Tibial nerve (tissue), 4 donors: ENCODE measurements at regions not wholly inside any gene's neighbourhood (a gene's known extent, or its start where the extent isn't known, plus 50 kb on each side); places are given as distances from the start of the nearest gene placed in this dataset.

Experiments used
- DNase-seq, 2 donors: peaks; one replicate each; pipeline ENCODE4 v3.0.0-alpha.2; 2019; ENCODE audit warnings: low spot score in 2 of 2
- H3K27ac ChIP-seq, 4 donors: fragments of 200-600 bp; sonication (generic) in 3 of 4; one replicate each; pipeline ENCODE4 v1.5.1; 2017 to 2019; ENCODE audit warnings: mild to moderate bottlenecking in 1 of 4
- H3K27me3 ChIP-seq, 2 donors: fragments of 200-600 bp; sonication (generic) in 1 of 2; one replicate each; pipeline versions ENCODE4 v1.5.1 to v1.6.0; 2017 to 2019
- H3K36me3 ChIP-seq, 3 donors: fragments of 200-600 bp; sonication (generic); one replicate each; pipeline ENCODE4 v1.5.1; 2018 to 2019
- H3K4me1 ChIP-seq, 4 donors: fragments of 200-600 bp; sonication (generic) in 3 of 4; one replicate each; pipeline ENCODE4 v1.5.1; 2017 to 2019
- H3K4me3 ChIP-seq, 4 donors: fragments of 200-600 bp; sonication (generic) in 3 of 4; one replicate each; pipeline ENCODE4 v1.5.1; 2017 to 2019; ENCODE audit warnings: mild to moderate bottlenecking in 1 of 4, moderate library complexity in 1 of 4
- H3K9me3 ChIP-seq, 4 donors: fragments of 200-600 bp; sonication (generic) in 3 of 4; one replicate each; pipeline ENCODE4 v1.5.1; 2017 to 2019
- EP300 ChIP-seq, 2 donors: sonication (generic); formaldehyde crosslinking; IDR thresholded peaks; one replicate each; pipeline ENCODE4 v1.6.1; 2017; ENCODE audit warnings: antibody characterized with exemption in 2 of 2, mild to moderate bottlenecking in 1 of 2
- POLR2A ChIP-seq, 2 donors: fragments of 450-650 bp; IDR thresholded peaks; one replicate each; pipeline ENCODE4 v1.6.1; 2017; ENCODE audit warnings: antibody characterized with exemption in 2 of 2, mild to moderate bottlenecking in 2 of 2, moderate library complexity in 2 of 2
- WGBS, 2 donors: methylation state at CpG; one replicate each; pipeline ENCODE4 v1.1.5; 2018; 5-methylcytosine and 5-hydroxymethylcytosine counted together
- TF ChIP-seq, protein P1 (sequence below), 5 experiments: fragments of 200-600 bp in 3 of 5; fragments of 450-650 bp in 2 of 5; sonication (generic) in 3 of 5; IDR thresholded peaks; one replicate each; pipeline ENCODE4 v1.5.1; 2016 to 2019; ENCODE audit warnings: antibody characterized with exemption in 5 of 5, mild to moderate bottlenecking in 3 of 5, moderate library complexity in 2 of 5

DNA sequence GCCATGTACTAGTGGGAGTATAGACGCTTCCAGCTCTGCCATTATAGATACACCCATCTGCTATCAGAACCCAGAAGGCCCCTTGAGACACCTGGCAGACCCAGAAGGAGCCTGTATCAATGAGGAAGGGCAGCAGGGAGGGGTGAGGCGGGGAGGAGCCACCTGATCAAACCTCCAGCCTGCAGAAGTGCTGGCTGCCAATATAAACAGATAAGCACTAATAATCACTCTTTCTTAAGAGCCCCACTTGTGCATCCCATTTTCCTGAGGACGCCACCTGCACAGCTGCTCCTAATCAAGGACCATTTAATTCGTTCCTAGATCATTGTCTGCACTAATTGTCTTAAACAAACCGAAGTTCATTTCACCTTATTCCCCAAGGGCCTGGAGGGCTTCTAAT is 75.0 kb upstream of the NEK6 start:
- 65 to 70% methylated on average over 5 of the region's 5 CpGs for WGBS, 2 donors
- peaks cover 0 to 6% of the 10 kb centered on the region in 2 donors for H3K27me3 ChIP-seq
- TF ChIP-seq, protein P1, sequence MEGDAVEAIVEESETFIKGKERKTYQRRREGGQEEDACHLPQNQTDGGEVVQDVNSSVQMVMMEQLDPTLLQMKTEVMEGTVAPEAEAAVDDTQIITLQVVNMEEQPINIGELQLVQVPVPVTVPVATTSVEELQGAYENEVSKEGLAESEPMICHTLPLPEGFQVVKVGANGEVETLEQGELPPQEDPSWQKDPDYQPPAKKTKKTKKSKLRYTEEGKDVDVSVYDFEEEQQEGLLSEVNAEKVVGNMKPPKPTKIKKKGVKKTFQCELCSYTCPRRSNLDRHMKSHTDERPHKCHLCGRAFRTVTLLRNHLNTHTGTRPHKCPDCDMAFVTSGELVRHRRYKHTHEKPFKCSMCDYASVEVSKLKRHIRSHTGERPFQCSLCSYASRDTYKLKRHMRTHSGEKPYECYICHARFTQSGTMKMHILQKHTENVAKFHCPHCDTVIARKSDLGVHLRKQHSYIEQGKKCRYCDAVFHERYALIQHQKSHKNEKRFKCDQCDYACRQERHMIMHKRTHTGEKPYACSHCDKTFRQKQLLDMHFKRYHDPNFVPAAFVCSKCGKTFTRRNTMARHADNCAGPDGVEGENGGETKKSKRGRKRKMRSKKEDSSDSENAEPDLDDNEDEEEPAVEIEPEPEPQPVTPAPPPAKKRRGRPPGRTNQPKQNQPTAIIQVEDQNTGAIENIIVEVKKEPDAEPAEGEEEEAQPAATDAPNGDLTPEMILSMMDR (IDR thresholded peaks at IDR 0.05), result no peak
- TF ChIP-seq EP300 (IDR thresholded peaks at IDR 0.05) (no peak), POLR2A (IDR thresholded peaks at IDR 0.05) (no peak)
- H3K4me1 ChIP-seq, result peaks cover 0 to 9% (median 0%) of the 10 kb centered on the region in 4 donors
- no peak for DNase-seq
- no peaks in the 10 kb centered on the region for H3K9me3 ChIP-seq
- no peak overlapping the region for H3K4me3 ChIP-seq
- H3K27ac ChIP-seq, result no peak overlapping the region
- no peaks in the 10 kb centered on the region for H3K36me3 ChIP-seq

DNA sequence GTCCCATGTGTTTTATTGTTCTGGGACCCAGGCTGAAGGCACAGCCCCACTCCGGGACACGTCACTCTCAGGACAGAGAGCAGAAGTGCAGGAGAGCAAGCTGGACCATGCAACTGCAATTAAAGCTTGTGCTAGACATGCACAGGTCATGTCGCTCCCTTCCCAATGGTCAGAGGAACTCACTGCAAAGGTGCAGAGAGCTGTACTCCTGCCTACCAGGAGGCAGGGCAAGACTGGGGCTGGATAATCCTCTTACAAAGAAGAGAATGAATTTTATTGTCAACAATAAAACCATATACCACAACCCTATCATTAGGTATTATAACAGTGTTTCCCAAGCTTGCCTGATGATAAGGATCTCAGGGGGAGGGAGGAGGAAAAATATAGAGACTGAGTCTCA is 74.0 kb upstream of the NEK6 start:
- WGBS, 2 donors, result 88 to 97% methylated on average over 3 of the region's 3 CpGs
- H3K4me3 ChIP-seq, result no peak overlapping the region
- peaks cover 0 to 6% of the 10 kb centered on the region in 2 donors for H3K27me3 ChIP-seq
- TF ChIP-seq, protein P1 (IDR thresholded peaks at IDR 0.05), result no peak
- TF ChIP-seq EP300 (IDR thresholded peaks at IDR 0.05), result no peak
- TF ChIP-seq POLR2A (IDR thresholded peaks at IDR 0.05), result no peak
- DNase-seq, result no peak
- no peaks in the 10 kb centered on the region for H3K9me3 ChIP-seq
- H3K27ac ChIP-seq, result no peak overlapping the region
- peaks cover 0 to 9% (median 0%) of the 10 kb centered on the region in 4 donors for H3K4me1 ChIP-seq
- H3K36me3 ChIP-seq, result no peaks in the 10 kb centered on the region

DNA sequence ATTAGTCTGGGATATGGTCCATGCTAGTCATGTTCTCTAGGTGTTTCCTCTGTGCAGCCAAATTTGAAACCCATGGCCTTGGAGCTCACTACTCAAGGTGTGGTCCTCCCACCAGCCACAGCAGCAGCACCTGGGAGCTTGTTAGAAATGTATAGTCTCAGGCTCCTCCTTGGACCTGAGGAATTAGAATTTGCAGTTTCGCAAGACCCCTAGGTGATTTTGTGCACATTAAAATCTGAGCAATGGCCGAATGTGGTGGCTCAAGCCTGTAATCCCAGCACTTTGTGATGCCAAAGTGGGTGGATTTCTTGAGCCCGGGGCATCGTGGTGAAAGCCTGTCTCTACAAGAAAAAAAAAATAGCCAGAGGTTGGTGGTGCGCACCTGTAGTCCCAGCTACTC is 72.3 kb upstream of the NEK6 start:
- no peaks in the 10 kb centered on the region for H3K9me3 ChIP-seq
- H3K4me3 ChIP-seq, result no peak overlapping the region
- WGBS, 2 donors, result 93 to 97% methylated on average over 5 of the region's 5 CpGs
- no peaks in the 10 kb centered on the region for H3K36me3 ChIP-seq
- H3K27ac ChIP-seq, result no peak overlapping the region
- TF ChIP-seq POLR2A (IDR thresholded peaks at IDR 0.05), result no peak
- no peak for TF ChIP-seq EP300 (IDR thresholded peaks at IDR 0.05)
- TF ChIP-seq, protein P1 (IDR thresholded peaks at IDR 0.05), result no peak
- peaks cover 0 to 8% (median 0%) of the 10 kb centered on the region in 4 donors for H3K4me1 ChIP-seq
- no peak for DNase-seq
- H3K27me3 ChIP-seq, result peaks cover 0 to 6% of the 10 kb centered on the region in 2 donors

DNA sequence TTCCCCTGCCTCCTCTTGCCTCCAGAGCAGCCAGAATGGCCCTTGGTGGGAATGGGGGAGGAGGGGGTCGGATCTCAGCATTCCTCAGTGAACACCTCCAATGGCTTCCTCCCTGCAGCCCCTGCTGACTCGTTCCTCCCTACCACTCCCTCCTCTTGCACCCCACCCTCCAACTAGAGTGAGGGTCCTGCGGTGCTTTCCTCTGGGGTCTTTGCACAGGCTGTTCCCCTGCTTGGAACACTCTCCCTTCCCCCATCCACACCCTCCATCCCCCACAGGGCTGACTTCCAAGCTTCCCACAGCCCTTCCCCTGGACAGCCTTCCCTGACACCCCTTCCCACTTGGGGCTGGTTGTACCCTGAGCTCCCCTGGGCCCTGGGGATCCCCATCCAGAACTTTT is 70.4 kb upstream of the NEK6 start:
- Histone ChIP-seq H3K36me3 (no peaks in the 10 kb centered on the region), H3K9me3 (no peaks in the 10 kb centered on the region), H3K4me1 (peaks cover 0 to 15% (median 5%) of the 10 kb centered on the region in 4 donors), H3K27me3 (peaks cover 0 to 1% of the 10 kb centered on the region in 2 donors), H3K27ac (no peak overlapping the region), H3K4me3 (no peak overlapping the region)
- 57 to 61% methylated on average over 3 of the region's 3 CpGs for WGBS, 2 donors
- DNase-seq, result no peak
- TF ChIP-seq, protein P1 (IDR thresholded peaks at IDR 0.05), result no peak
- TF ChIP-seq POLR2A (IDR thresholded peaks at IDR 0.05) (no peak), EP300 (IDR thresholded peaks at IDR 0.05) (no peak)

DNA sequence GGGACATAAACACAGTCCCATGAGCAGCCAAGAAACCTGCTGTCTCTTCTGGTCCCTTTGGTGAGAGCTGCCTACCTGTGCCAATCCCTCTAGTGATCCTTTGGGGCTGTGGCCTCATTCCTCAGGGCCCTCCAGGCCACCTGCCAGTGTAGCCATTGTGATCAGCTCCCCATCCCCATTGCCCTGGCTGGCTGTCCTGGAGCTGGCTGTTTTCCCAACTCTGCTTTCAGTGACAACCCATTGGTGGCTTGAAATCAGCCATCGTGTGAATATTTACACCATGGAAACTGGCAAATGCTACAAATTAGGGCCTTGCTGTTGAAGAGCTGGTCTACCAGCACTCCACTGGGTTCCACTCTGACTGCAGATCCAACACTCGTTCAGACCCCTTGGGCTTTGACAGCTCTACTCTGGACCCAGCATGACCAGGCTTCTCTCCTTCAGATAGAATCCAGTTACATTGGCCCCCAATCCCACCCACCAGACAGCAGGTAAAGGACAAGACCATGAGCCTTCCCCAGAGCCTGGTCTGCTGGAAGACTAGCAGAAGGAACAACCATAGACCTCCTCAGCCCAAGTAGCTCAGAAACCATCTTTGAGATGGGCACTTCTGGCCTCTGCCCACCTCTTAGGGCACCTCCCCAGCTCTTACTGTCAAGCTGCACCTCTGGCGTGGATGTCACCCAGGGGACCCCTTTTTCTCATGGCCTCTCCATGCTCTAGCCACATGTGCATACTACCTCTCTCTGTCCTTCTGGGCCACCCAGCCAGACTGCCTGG is 69.2 kb upstream of the NEK6 start:
- no peak for DNase-seq
- H3K9me3 ChIP-seq, result no peaks in the 10 kb centered on the region
- no peak for TF ChIP-seq POLR2A (IDR thresholded peaks at IDR 0.05)
- TF ChIP-seq, protein P1 (IDR thresholded peaks at IDR 0.05), result no peak
- no peak for TF ChIP-seq EP300 (IDR thresholded peaks at IDR 0.05)
- H3K4me3 ChIP-seq, result no peak overlapping the region
- no peaks in the 10 kb centered on the region for H3K27me3 ChIP-seq
- 69 to 85% methylated on average over 3 of the region's 3 CpGs for WGBS, 2 donors
- H3K4me1 ChIP-seq, result peaks cover 0 to 15% (median 5%) of the 10 kb centered on the region in 4 donors
- H3K36me3 ChIP-seq, result no peaks in the 10 kb centered on the region
- H3K27ac ChIP-seq, result peak overlapping the region in 1 of 4 donors; percentile 91
